NOMO-1 (cell line): ENCODE measurements at regions not wholly inside any gene's neighbourhood (a gene's known extent, or its start where the extent isn't known, plus 50 kb on each side); places are given as distances from the start of the nearest gene placed in this dataset.

Experiments
- DNase-seq, 2 experiments: peaks; one replicate each; lab custom pipeline; 2025; ENCODE audit not compliant: unreplicated experiment in 2 of 2; lab: John Stamatoyannopoulos, UW

GRCh38 chr16:73847090-73847489 is 449.5 kb upstream of the PSMD7 start:
- no peak for DNase-seq

- DNase-seq: no peak
Measured at GRCh38 chr16:73846356-73846755, 450.3 kb upstream of the PSMD7 start.

- DNase-seq: no peak
Measured at GRCh38 chr16:73846007-73846330, 450.6 kb upstream of the PSMD7 start.

- DNase-seq: no peak
Measured at GRCh38 chr16:73845238-73846006, 451.2 kb upstream of the PSMD7 start.

- no peak for DNase-seq
Measured at GRCh38 chr16:73840728-73841127, 455.9 kb upstream of the PSMD7 start.

- no peak for DNase-seq
Measured at GRCh38 chr16:73831220-73831619, 465.4 kb upstream of the PSMD7 start.

GRCh38 chr16:73823205-73823849 is 473.3 kb upstream of the PSMD7 start:
- no peak for DNase-seq

GRCh38 chr16:73817526-73818324 is 478.9 kb upstream of the PSMD7 start:
- DNase-seq: no peak

- DNase-seq: no peak
Measured at GRCh38 chr16:73813527-73813926, 483.1 kb upstream of the PSMD7 start.

- DNase-seq: no peak
Measured at GRCh38 chr16:73804456-73804855, 492.2 kb upstream of the PSMD7 start.

- no peak for DNase-seq
Measured at GRCh38 chr16:73798471-73798870, 498.1 kb upstream of the PSMD7 start.

GRCh38 chr16:73797115-73797514 is 499.5 kb upstream of the PSMD7 start:
- no peak for DNase-seq

GRCh38 chr16:73796241-73796640 is 500.4 kb upstream of the PSMD7 start:
- DNase-seq: no peak

- DNase-seq: no peak
Measured at GRCh38 chr16:73794994-73795393, 501.6 kb upstream of the PSMD7 start.

GRCh38 chr16:73793871-73794437 is 502.7 kb upstream of the PSMD7 start:
- no peak for DNase-seq

GRCh38 chr16:73793260-73793659 is 503.4 kb upstream of the PSMD7 start:
- no peak for DNase-seq

- no peak for DNase-seq
Measured at GRCh38 chr16:73792199-73793020, 504.2 kb upstream of the PSMD7 start.

- no peak for DNase-seq
Measured at GRCh38 chr16:73781297-73781696, 515.3 kb upstream of the PSMD7 start.

GRCh38 chr16:73778887-73779286 is 517.7 kb upstream of the PSMD7 start:
- no peak for DNase-seq

- DNase-seq: no peak
Measured at GRCh38 chr16:73775841-73776388, 520.7 kb upstream of the PSMD7 start.
